ENCODE measurements at regions not wholly inside any gene's neighbourhood (a gene's known extent, or its start where the extent isn't known, plus 50 kb on each side); places are given as distances from the start of the nearest gene placed in this dataset.

DNA sequence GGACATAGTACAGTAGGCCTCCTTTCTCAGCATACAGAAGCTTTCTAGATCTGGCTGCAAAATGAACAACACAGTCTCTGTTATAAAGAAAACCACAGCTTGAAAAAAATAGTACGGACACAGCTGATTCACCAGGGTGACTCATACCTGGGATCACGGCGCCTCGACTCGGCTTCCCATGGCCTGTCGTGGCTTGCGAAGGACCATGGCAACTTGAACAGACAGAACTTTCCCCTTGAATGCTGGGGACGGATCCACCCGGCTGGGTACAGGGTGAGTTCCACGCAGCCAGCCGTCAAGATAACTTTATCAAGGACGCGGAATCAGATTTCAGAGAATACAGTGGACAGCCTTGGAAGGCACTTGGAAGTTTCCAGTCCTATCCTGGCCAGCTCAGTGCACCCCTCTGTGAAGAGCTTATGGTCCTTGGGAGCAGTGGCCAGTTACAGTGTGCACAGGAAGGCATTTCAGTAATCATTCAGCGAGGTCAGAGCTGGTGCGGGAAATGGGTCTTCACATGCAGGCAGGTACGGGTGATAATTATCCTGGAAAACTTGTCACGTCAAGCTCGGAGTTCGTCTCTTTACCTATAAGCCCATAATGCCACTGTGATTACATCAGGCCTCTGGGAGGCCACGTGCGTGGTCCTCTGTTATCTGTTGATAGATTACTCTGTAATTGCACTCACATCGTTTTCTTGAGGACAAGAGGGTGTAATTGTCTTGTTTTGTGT is 57.9 kb upstream of the MAF start:
- TF ChIP-seq, protein P1, sequence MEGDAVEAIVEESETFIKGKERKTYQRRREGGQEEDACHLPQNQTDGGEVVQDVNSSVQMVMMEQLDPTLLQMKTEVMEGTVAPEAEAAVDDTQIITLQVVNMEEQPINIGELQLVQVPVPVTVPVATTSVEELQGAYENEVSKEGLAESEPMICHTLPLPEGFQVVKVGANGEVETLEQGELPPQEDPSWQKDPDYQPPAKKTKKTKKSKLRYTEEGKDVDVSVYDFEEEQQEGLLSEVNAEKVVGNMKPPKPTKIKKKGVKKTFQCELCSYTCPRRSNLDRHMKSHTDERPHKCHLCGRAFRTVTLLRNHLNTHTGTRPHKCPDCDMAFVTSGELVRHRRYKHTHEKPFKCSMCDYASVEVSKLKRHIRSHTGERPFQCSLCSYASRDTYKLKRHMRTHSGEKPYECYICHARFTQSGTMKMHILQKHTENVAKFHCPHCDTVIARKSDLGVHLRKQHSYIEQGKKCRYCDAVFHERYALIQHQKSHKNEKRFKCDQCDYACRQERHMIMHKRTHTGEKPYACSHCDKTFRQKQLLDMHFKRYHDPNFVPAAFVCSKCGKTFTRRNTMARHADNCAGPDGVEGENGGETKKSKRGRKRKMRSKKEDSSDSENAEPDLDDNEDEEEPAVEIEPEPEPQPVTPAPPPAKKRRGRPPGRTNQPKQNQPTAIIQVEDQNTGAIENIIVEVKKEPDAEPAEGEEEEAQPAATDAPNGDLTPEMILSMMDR (IDR thresholded peaks at IDR 0.05): no peak
- H3K4me3 Mint-ChIP-seq: no peak overlapping the region
- DNase-seq (no peak), ATAC-seq (ENCODE audit: low read depth) (no peak)
- H3K4me1 Mint-ChIP-seq: no peaks in the 10 kb centered on the region
- intact Hi-C loops (cut with micrococcal nuclease): no loop called here
- POLR2A ChIA-PET: no interaction called here
- H3K36me3 Mint-ChIP-seq (ENCODE audit: low read depth): no peaks in the 10 kb centered on the region
- H3K27me3 Mint-ChIP-seq: no peaks in the 10 kb centered on the region
- CTCF ChIA-PET: no interaction called here
- H3K9me3 Mint-ChIP-seq: no peaks in the 10 kb centered on the region
- H3K27ac Mint-ChIP-seq: no peak overlapping the region

GRCh38 chr16:79656553-79657115 is 56.1 kb upstream of the MAF start:
- Mint-ChIP-seq H3K27me3 (no peaks in the 10 kb centered on the region), H3K27ac (no peak overlapping the region), H3K4me1 (no peaks in the 10 kb centered on the region), H3K4me3 (no peak overlapping the region), H3K9me3 (no peaks in the 10 kb centered on the region), H3K36me3 (ENCODE audit: low read depth) (no peaks in the 10 kb centered on the region)
- intact Hi-C loops (cut with micrococcal nuclease): no loop called here
- ChIA-PET POLR2A (no interaction called here), CTCF (no interaction called here)
- DNase-seq (no peak), ATAC-seq (ENCODE audit: low read depth) (no peak)
- TF ChIP-seq, protein P1 (IDR thresholded peaks at IDR 0.05): no peak

DNA sequence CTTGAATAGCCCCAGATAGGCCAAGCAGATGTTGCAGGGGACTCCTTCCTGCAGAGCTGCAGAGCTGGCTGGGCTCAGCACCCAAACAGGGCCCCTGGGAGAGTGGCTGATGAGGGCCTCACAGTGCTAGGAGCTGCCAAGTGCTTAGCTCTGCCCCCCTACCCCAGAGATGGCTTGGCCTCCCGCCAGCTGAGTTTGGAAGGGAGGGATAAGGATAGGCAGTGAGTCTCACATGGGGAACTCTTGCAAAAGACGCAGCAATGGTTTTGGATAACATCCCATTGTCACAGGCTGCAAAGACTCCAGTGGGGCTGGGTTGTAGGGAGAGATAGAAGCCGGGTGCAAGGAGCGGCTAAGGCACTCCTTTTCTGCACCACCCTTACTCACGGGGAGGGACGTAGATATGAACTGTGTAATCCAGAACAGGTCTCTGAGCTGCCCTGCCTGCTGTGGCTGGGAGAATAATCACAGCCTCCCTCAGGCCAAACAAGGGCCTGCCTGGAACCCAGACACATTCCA is 52.9 kb upstream of the MAF start:
- H3K9me3 Mint-ChIP-seq: no peaks in the 10 kb centered on the region
- H3K27ac Mint-ChIP-seq: no peak overlapping the region
- ChIA-PET CTCF (no interaction called here), POLR2A (no interaction called here)
- no peaks in the 10 kb centered on the region for H3K4me1 Mint-ChIP-seq
- DNase-seq: no peak
- TF ChIP-seq, protein P1 (IDR thresholded peaks at IDR 0.05): no peak
- intact Hi-C loops (cut with micrococcal nuclease): no loop called here
- H3K4me3 Mint-ChIP-seq: no peak overlapping the region
- H3K27me3 Mint-ChIP-seq: no peaks in the 10 kb centered on the region
- no peaks in the 10 kb centered on the region for H3K36me3 Mint-ChIP-seq (ENCODE audit: low read depth)
- ATAC-seq (ENCODE audit: low read depth): no peak

GRCh38 chr16:79651363-79651762 is 50.8 kb upstream of the MAF start:
- no peaks in the 10 kb centered on the region for H3K27me3 Mint-ChIP-seq
- TF ChIP-seq, protein P1 (IDR thresholded peaks at IDR 0.05): no peak
- H3K27ac Mint-ChIP-seq: no peak overlapping the region
- DNase-seq: no peak
- H3K36me3 Mint-ChIP-seq (ENCODE audit: low read depth): no peaks in the 10 kb centered on the region
- CTCF ChIA-PET: no interaction called here
- ATAC-seq (ENCODE audit: low read depth): no peak
- POLR2A ChIA-PET: no interaction called here
- no peak overlapping the region for H3K4me3 Mint-ChIP-seq
- intact Hi-C loops (cut with micrococcal nuclease): no loop called here
- no peaks in the 10 kb centered on the region for H3K9me3 Mint-ChIP-seq
- H3K4me1 Mint-ChIP-seq: no peaks in the 10 kb centered on the region
